ENCODE measurements at regions not wholly inside any gene's neighbourhood (a gene's known extent, or its start where the extent isn't known, plus 50 kb on each side); places are given as distances from the start of the nearest gene placed in this dataset.

- no peak for DNase-seq (ENCODE audit: low read depth in 2 of 2)
Measured at GRCh38 chr2:237269138-237269875, 144.7 kb downstream of the COL6A3 start.

DNA sequence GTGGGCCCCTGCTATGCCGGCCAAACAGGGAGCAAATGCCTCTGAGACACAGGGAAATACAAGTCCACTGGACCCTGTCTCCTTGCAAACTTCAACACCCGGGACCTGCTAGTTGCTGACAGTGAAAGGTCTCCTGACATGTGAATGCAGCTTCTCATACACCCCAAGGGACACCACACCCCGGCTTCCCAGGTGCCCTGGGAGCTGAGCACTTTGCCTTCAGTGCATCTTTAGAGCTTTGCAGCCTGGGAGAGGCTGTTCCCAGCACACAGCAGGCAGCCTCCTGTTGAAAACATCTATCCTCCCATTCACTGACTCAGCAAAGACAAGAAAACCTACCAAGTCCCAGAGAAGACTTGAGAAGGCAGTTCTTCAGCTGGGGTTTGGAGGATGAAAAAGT lies 143.4 kb downstream of the COL6A3 start:
- DNase-seq (ENCODE audit: low read depth in 2 of 2): no peak

DNA sequence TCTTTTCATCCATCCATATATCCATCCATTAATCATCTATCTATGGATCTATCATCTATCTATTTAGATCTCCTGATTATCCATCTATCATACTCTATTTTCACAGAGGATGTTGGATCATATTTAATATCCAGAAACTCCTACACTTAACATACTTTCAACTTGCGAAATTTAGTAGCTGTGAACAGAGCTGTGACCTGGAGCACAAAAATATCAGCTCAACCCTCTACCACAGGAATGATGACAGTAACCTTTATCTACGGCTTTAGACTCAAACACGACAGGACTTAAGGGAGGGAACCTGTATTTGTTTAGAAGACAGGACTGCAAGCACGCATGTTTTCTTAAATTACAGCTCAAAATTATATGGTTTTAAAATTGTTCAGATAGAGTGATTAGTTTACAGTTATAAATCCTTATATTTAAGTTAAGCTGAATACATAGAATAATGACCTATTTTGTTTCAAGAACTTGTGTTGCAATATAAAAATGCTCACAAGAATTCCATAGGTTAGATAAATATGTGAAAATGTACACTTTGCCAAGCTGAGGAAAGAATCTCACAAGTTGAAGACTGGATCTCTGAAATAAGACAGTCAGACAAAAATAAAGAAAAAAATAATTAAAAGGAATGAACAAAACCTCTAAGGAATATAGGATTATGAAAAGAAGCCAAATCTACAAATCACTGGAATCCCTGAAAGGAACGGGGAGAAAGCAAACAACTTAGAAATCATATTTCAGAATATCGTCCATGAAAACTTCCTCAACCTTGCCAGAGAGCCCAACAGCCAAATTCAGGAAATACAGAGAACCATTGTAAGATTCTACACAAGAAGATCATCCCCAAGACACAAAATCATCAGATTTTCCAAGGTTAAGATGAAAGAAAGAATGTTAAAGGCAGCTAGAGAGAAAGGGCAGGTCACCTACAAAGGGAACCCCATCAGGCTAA lies 142.0 kb downstream of the COL6A3 start:
- no peak for DNase-seq (ENCODE audit: low read depth in 2 of 2)
